SK-N-SH (cell line): ENCODE measurements at regions not wholly inside any gene's neighbourhood (a gene's known extent, or its start where the extent isn't known, plus 50 kb on each side); places are given as distances from the start of the nearest gene placed in this dataset.

Experiments used
- CTCF ChIP-seq: fragments of 200-600 bp; sonication (generic); IDR thresholded peaks from 2 replicates; pipeline ENCODE4 v1.6.1; 2017; ENCODE audit warnings: antibody characterized with exemption, mild to moderate bottlenecking, moderate library complexity
- GATA2 ChIP-seq: sonication (generic); formaldehyde crosslinking; IDR thresholded peaks from 2 replicates; pipeline ENCODE4 v1.5.0; 2020; ENCODE audit warnings: mild to moderate bottlenecking, missing genetic modification reagents
- POLR2AphosphoS5 ChIP-seq: IDR thresholded peaks from 2 replicates; pipeline ENCODE4 v1.6.1; 2012; ENCODE audit warnings: low read depth, low read length
- TAF1 ChIP-seq: IDR thresholded peaks from 2 replicates; pipeline ENCODE4 v1.6.1; 2012; ENCODE audit warnings: low read depth, mild to moderate bottlenecking, low read length, moderate library complexity, borderline replicate concordance
- YY1 ChIP-seq: IDR thresholded peaks from 2 replicates; pipeline ENCODE4 v1.4.0; 2012; ENCODE audit warnings: low read depth, mild to moderate bottlenecking
- TF ChIP-seq, protein P1 (sequence below): IDR thresholded peaks from 2 replicates; pipeline ENCODE4 v1.4.0; 2012; ENCODE audit warnings: low read depth

DNA sequence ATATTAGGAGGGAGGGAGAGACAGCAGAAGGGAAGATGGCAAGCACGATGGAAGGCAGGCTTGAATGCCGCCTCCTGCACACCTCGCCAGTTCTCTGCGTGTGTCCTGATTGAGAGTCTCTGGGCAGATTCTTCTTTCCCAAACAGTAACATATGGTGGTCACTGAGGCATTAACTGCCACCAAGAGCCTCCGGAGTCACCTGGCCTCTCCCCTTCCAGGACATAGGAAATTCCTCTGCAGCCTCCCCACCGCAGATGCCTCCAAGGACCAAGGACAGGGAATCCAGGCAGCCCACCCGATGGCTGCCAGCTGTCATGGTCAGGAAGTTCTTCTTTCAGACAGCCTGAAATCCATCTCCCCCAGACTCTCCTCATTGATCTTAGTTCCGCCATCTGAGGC is 149.3 kb downstream of the ENGASE start:
- TF ChIP-seq CTCF = no peak
- TF ChIP-seq TAF1 = no peak
- TF ChIP-seq, protein P1, sequence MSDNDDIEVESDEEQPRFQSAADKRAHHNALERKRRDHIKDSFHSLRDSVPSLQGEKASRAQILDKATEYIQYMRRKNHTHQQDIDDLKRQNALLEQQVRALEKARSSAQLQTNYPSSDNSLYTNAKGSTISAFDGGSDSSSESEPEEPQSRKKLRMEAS = no peak
- no peak for TF ChIP-seq YY1
- no peak for TF ChIP-seq POLR2AphosphoS5
- TF ChIP-seq GATA2 (CRISPR knock-in tag) = no peak
